Kidney (tissue), 13 donors: ENCODE measurements at regions not wholly inside any gene's neighbourhood (a gene's known extent, or its start where the extent isn't known, plus 50 kb on each side); places are given as distances from the start of the nearest gene placed in this dataset.

Source experiments
- DNase-seq, 5 donors: peaks; one replicate each; pipeline ENCODE4 v3.0.0-alpha.2; 2013 to 2020
- FAIRE-seq: peaks from 2 replicates; lab custom pipeline; 2012; peaks lifted over from hg19 to GRCh38; lab: Jason Lieb, UNC
- H3K27ac ChIP-seq, 2 donors: one replicate each; pipeline ENCODE4 v1.7.0; 2013; ENCODE audit warnings: low read depth in 2 of 2, low read length in 2 of 2, inconsistent platforms in 1 of 2
- H3K27me3 ChIP-seq: one replicate; pipeline ENCODE4 v1.7.1; 2013; ENCODE audit warnings: low read length, inconsistent platforms; ENCODE audit not compliant: control insufficient read depth, insufficient read depth
- H3K36me3 ChIP-seq, 3 donors: one replicate each; pipeline versions ENCODE4 v1.7.0 to v1.7.1; 2013; ENCODE audit warnings: low read length in 3 of 3, control low read depth in 1 of 3, inconsistent platforms in 1 of 3; ENCODE audit not compliant: insufficient read depth in 3 of 3, control insufficient read depth in 2 of 3
- H3K4me1 ChIP-seq, 3 donors: one replicate each; pipeline versions ENCODE4 v1.7.0 to v1.7.1; 2013; ENCODE audit warnings: low read length in 3 of 3, inconsistent platforms in 1 of 3, low read depth in 1 of 3; ENCODE audit not compliant: control insufficient read depth in 2 of 3, insufficient read depth in 2 of 3
- H3K4me3 ChIP-seq, 3 donors: one replicate each; pipeline versions ENCODE4 v1.7.0 to v1.8.1; 2013; ENCODE audit warnings: low read length in 3 of 3, control low read depth in 1 of 3, inconsistent platforms in 1 of 3
- H3K9ac ChIP-seq, 3 donors: one replicate each; pipeline versions ENCODE4 v1.7.0 to v1.7.1; 2013; ENCODE audit warnings: low read length in 3 of 3, control low read depth in 1 of 3, inconsistent platforms in 1 of 3
- H3K9me3 ChIP-seq, 3 donors: one replicate each; pipeline versions ENCODE4 v1.7.0 to v1.7.1; 2013; ENCODE audit warnings: low read length in 3 of 3, control low read depth in 1 of 3, inconsistent platforms in 1 of 3; ENCODE audit not compliant: control insufficient read depth in 2 of 3, insufficient read depth in 1 of 3
- CTCF ChIP-seq: IDR thresholded peaks from 3 replicates; pipeline ENCODE4 v1.5.1; 2012; ENCODE audit warnings: mild to moderate bottlenecking, moderate library complexity, borderline replicate concordance; ENCODE audit not compliant: insufficient read depth; ENCODE audit errors: extremely low read depth
- intact Hi-C: fragments of 100-400 bp; cut with DNase I; formaldehyde crosslinking; loops from one replicate; pipeline ENCODE4 v1.11.1; 2022
- donor health status: control.
- donor health status: control.
- donor health status: control.
- donor health status: control.
- donor health status: control.
- donor health status: DM: yes; HTN: yes; CAD: no.
- donor health status: Normal renal cell carcinoma (clear cell type).

- H3K9ac ChIP-seq = no peak overlapping the region
These were observed 604.6 kb downstream of the MRPL39 start for GRCh38 chr21:25002676-25003075.

GRCh38 chr21:24995216-24995615, 612.1 kb downstream of the MRPL39 start:
- TF ChIP-seq CTCF = no peak
- Histone ChIP-seq H3K9me3 (no peaks in the 10 kb centered on the region), H3K27ac (no peak overlapping the region), H3K4me1 (no peaks in the 10 kb centered on the region), H3K27me3 (no peaks in the 10 kb centered on the region), H3K36me3 (no peaks in the 10 kb centered on the region), H3K4me3 (no peak overlapping the region), H3K9ac (no peak overlapping the region)
- no peak for FAIRE-seq
- peak in 2 of 5 donors; percentile 2 to 9 for DNase-seq
- intact Hi-C loops = no loop called here

More at GRCh38 chr21:25002676-25003075, 604.6 kb downstream of the MRPL39 start:
- no peaks in the 10 kb centered on the region for H3K36me3 ChIP-seq
- FAIRE-seq = no peak
- no peak overlapping the region for H3K4me3 ChIP-seq
- peaks cover 0 to 7% (median 0%) of the 10 kb centered on the region in 3 donors for H3K9me3 ChIP-seq
- no peak overlapping the region for H3K27ac ChIP-seq
- no peak for TF ChIP-seq CTCF
- H3K27me3 ChIP-seq = no peaks in the 10 kb centered on the region
- peak in 1 of 5 donors; percentile 10 for DNase-seq
- H3K4me1 ChIP-seq = no peaks in the 10 kb centered on the region
- intact Hi-C loops = no loop called here

GRCh38 chr21:24994717-24995116, 612.6 kb downstream of the MRPL39 start:
- FAIRE-seq (no peak), DNase-seq (no peak)
- no peaks in the 10 kb centered on the region for H3K4me1 ChIP-seq
- no peak overlapping the region for H3K9ac ChIP-seq
- H3K36me3 ChIP-seq = no peaks in the 10 kb centered on the region
- no peaks in the 10 kb centered on the region for H3K27me3 ChIP-seq
- H3K4me3 ChIP-seq = no peak overlapping the region
- H3K9me3 ChIP-seq = no peaks in the 10 kb centered on the region
- no peak for TF ChIP-seq CTCF
- H3K27ac ChIP-seq = no peak overlapping the region
- intact Hi-C loops = no loop called here

- DNase-seq (no peak), FAIRE-seq (no peak)
- H3K27ac ChIP-seq = no peak overlapping the region
- H3K36me3 ChIP-seq = no peaks in the 10 kb centered on the region
- no peaks in the 10 kb centered on the region for H3K4me1 ChIP-seq
- TF ChIP-seq CTCF = no peak
- H3K4me3 ChIP-seq = no peak overlapping the region
- intact Hi-C loops = no loop called here
- H3K9ac ChIP-seq = no peak overlapping the region
- H3K27me3 ChIP-seq = no peaks in the 10 kb centered on the region
- no peaks in the 10 kb centered on the region for H3K9me3 ChIP-seq
These were observed 617.8 kb downstream of the MRPL39 start for GRCh38 chr21:24989516-24989915.
